ENCODE measurements at regions not wholly inside any gene's neighbourhood (a gene's known extent, or its start where the extent isn't known, plus 50 kb on each side); places are given as distances from the start of the nearest gene placed in this dataset.

GRCh38 chr4:178681871-178682270 is 1239.6 kb upstream of the AGA start:
- H3K27me3 ChIP-seq (ENCODE audit: control insufficient read depth in 3 of 3, insufficient read depth in 3 of 3, low read depth in 1 of 3, low read length in 3 of 3) = no peaks in the 10 kb centered on the region
- no CpG with 5 or more reads among the region's 4 CpGs for WGBS, 2 donors (ENCODE audit: extremely low coverage in 2 of 2, insufficient read length in 2 of 2, insufficient replicate concordance in 1 of 2)

GRCh38 chr4:178689926-178690325 is 1247.7 kb upstream of the AGA start:
- Histone ChIP-seq H3K27me3 (ENCODE audit: control insufficient read depth in 3 of 3, insufficient read depth in 3 of 3, low read depth in 1 of 3, low read length in 3 of 3) (no peaks in the 10 kb centered on the region), H3K4me2 (ENCODE audit: insufficient read depth, low read length, poor library complexity, severe bottlenecking) (no peak overlapping the region), H3K14ac (ENCODE audit: low read length) (no peak overlapping the region), H3K36me3 (replicated peaks in 1 of 2; ENCODE audit: control insufficient read depth in 2 of 2, insufficient read depth in 2 of 2, low read length in 2 of 2) (no peaks in the 10 kb centered on the region), H4K8ac (ENCODE audit: low read depth, low read length) (no peak overlapping the region), H2AK5ac (ENCODE audit: low read depth, low read length) (no peak overlapping the region), H3K23ac (ENCODE audit: low read depth, low read length, poor library complexity) (no peak overlapping the region), H3K4me3 (ENCODE audit: low read length in 2 of 2) (no peak overlapping the region), H3K9ac (ENCODE audit: low read depth, low read length, poor library complexity) (no peak overlapping the region), H3K9me3 (replicated peaks in 1 of 2; ENCODE audit: control insufficient read depth in 2 of 2, insufficient read depth in 1 of 2, low read depth in 1 of 2, low read length in 2 of 2) (no peaks in the 10 kb centered on the region), H3K27ac (replicated peaks; ENCODE audit: low read length) (peak overlapping the region; percentile 66), H3K4me1 (ENCODE audit: control insufficient read depth in 2 of 2, insufficient read depth in 1 of 2, low read depth in 1 of 2, low read length in 2 of 2) (peaks cover 0 to 3% of the 10 kb centered on the region in 2 donors), H3K4ac (ENCODE audit: low read length) (no peak overlapping the region), H2AFZ (ENCODE audit: low read length) (no peak overlapping the region), H2BK12ac (ENCODE audit: low read length) (no peak overlapping the region), H2BK15ac (ENCODE audit: low read length) (no peak overlapping the region), H3K18ac (ENCODE audit: low read length) (no peak overlapping the region), H3K79me1 (ENCODE audit: low read depth, low read length) (no peaks in the 10 kb centered on the region), H4K91ac (ENCODE audit: low read depth, low read length, poor library complexity) (no peak overlapping the region), H2BK120ac (ENCODE audit: low read depth, low read length) (no peak overlapping the region), H2BK5ac (ENCODE audit: low read length) (no peak overlapping the region)
- peak; percentile 41 for DNase-seq (ENCODE audit: low spot score)

More at GRCh38 chr4:178681871-178682270, 1239.6 kb upstream of the AGA start:
- H2AFZ ChIP-seq (ENCODE audit: low read length) = peak overlapping the region; percentile 15
- H2BK5ac ChIP-seq (ENCODE audit: low read length) = no peak overlapping the region
- H3K4me3 ChIP-seq (ENCODE audit: low read length in 2 of 2) = no peak overlapping the region
- no peak overlapping the region for H4K8ac ChIP-seq (ENCODE audit: low read depth, low read length)
- H3K23ac ChIP-seq (ENCODE audit: low read depth, low read length, poor library complexity) = no peak overlapping the region
- no peak overlapping the region for H3K14ac ChIP-seq (ENCODE audit: low read length)
- no peak overlapping the region for H3K9ac ChIP-seq (ENCODE audit: low read depth, low read length, poor library complexity)
- no peak overlapping the region for H2AK5ac ChIP-seq (ENCODE audit: low read depth, low read length)
- no peak overlapping the region for H2BK120ac ChIP-seq (ENCODE audit: low read depth, low read length)
- no peak overlapping the region for H3K18ac ChIP-seq (ENCODE audit: low read length)
- H4K91ac ChIP-seq (ENCODE audit: low read depth, low read length, poor library complexity) = no peak overlapping the region
- no peak overlapping the region for H2BK15ac ChIP-seq (ENCODE audit: low read length)
- no peaks in the 10 kb centered on the region for H3K4me1 ChIP-seq (ENCODE audit: control insufficient read depth in 2 of 2, insufficient read depth in 1 of 2, low read depth in 1 of 2, low read length in 2 of 2)
- H3K27ac ChIP-seq (replicated peaks; ENCODE audit: low read length) = no peak overlapping the region
- H3K4ac ChIP-seq (ENCODE audit: low read length) = no peak overlapping the region
- no peak for DNase-seq (ENCODE audit: low spot score)
- H3K79me1 ChIP-seq (ENCODE audit: low read depth, low read length) = no peaks in the 10 kb centered on the region
- no peaks in the 10 kb centered on the region for H3K36me3 ChIP-seq (replicated peaks in 1 of 2; ENCODE audit: control insufficient read depth in 2 of 2, insufficient read depth in 2 of 2, low read length in 2 of 2)
- H3K4me2 ChIP-seq (ENCODE audit: insufficient read depth, low read length, poor library complexity, severe bottlenecking) = no peak overlapping the region
- H3K9me3 ChIP-seq (replicated peaks in 1 of 2; ENCODE audit: control insufficient read depth in 2 of 2, insufficient read depth in 1 of 2, low read depth in 1 of 2, low read length in 2 of 2) = no peaks in the 10 kb centered on the region
- H2BK12ac ChIP-seq (ENCODE audit: low read length) = no peak overlapping the region

GRCh38 chr4:178693816-178694215 is 1251.6 kb upstream of the AGA start:
- Histone ChIP-seq H4K91ac (ENCODE audit: low read depth, low read length, poor library complexity) (no peak overlapping the region), H4K8ac (ENCODE audit: low read depth, low read length) (no peak overlapping the region), H3K4me1 (ENCODE audit: control insufficient read depth in 2 of 2, insufficient read depth in 1 of 2, low read depth in 1 of 2, low read length in 2 of 2) (peaks cover 0 to 3% of the 10 kb centered on the region in 2 donors), H2BK12ac (ENCODE audit: low read length) (no peak overlapping the region), H3K27me3 (ENCODE audit: control insufficient read depth in 3 of 3, insufficient read depth in 3 of 3, low read depth in 1 of 3, low read length in 3 of 3) (no peaks in the 10 kb centered on the region), H2BK120ac (ENCODE audit: low read depth, low read length) (no peak overlapping the region), H3K36me3 (replicated peaks in 1 of 2; ENCODE audit: control insufficient read depth in 2 of 2, insufficient read depth in 2 of 2, low read length in 2 of 2) (no peaks in the 10 kb centered on the region), H3K9ac (ENCODE audit: low read depth, low read length, poor library complexity) (no peak overlapping the region), H3K27ac (replicated peaks; ENCODE audit: low read length) (no peak overlapping the region), H3K4me3 (ENCODE audit: low read length in 2 of 2) (no peak overlapping the region), H3K23ac (ENCODE audit: low read depth, low read length, poor library complexity) (no peak overlapping the region), H3K9me3 (replicated peaks in 1 of 2; ENCODE audit: control insufficient read depth in 2 of 2, insufficient read depth in 1 of 2, low read depth in 1 of 2, low read length in 2 of 2) (no peaks in the 10 kb centered on the region), H2AFZ (ENCODE audit: low read length) (no peak overlapping the region), H2BK5ac (ENCODE audit: low read length) (no peak overlapping the region), H3K18ac (ENCODE audit: low read length) (no peak overlapping the region), H3K79me1 (ENCODE audit: low read depth, low read length) (no peaks in the 10 kb centered on the region), H3K14ac (ENCODE audit: low read length) (no peak overlapping the region), H2AK5ac (ENCODE audit: low read depth, low read length) (no peak overlapping the region), H3K4ac (ENCODE audit: low read length) (no peak overlapping the region), H2BK15ac (ENCODE audit: low read length) (no peak overlapping the region), H3K4me2 (ENCODE audit: insufficient read depth, low read length, poor library complexity, severe bottlenecking) (no peak overlapping the region)
- no peak for DNase-seq (ENCODE audit: low spot score)
- WGBS, 2 donors (ENCODE audit: extremely low coverage in 2 of 2, insufficient read length in 2 of 2, insufficient replicate concordance in 1 of 2) = no CpG with 5 or more reads among the region's 1 CpG

GRCh38 chr4:178696515-178696914 is 1254.3 kb upstream of the AGA start:
- H3K4ac ChIP-seq (ENCODE audit: low read length) = no peak overlapping the region
- H3K23ac ChIP-seq (ENCODE audit: low read depth, low read length, poor library complexity) = no peak overlapping the region
- DNase-seq (ENCODE audit: low spot score) = no peak
- no peak overlapping the region for H3K4me3 ChIP-seq (ENCODE audit: low read length in 2 of 2)
- H3K9ac ChIP-seq (ENCODE audit: low read depth, low read length, poor library complexity) = no peak overlapping the region
- no peak overlapping the region for H4K8ac ChIP-seq (ENCODE audit: low read depth, low read length)
- H2BK120ac ChIP-seq (ENCODE audit: low read depth, low read length) = no peak overlapping the region
- no CpG with 5 or more reads among the region's 3 CpGs for WGBS, 2 donors (ENCODE audit: extremely low coverage in 2 of 2, insufficient read length in 2 of 2, insufficient replicate concordance in 1 of 2)
- H3K9me3 ChIP-seq (replicated peaks in 1 of 2; ENCODE audit: control insufficient read depth in 2 of 2, insufficient read depth in 1 of 2, low read depth in 1 of 2, low read length in 2 of 2) = no peaks in the 10 kb centered on the region
- no peaks in the 10 kb centered on the region for H3K4me1 ChIP-seq (ENCODE audit: control insufficient read depth in 2 of 2, insufficient read depth in 1 of 2, low read depth in 1 of 2, low read length in 2 of 2)
- H3K27ac ChIP-seq (replicated peaks; ENCODE audit: low read length) = no peak overlapping the region
- no peaks in the 10 kb centered on the region for H3K79me1 ChIP-seq (ENCODE audit: low read depth, low read length)
- H3K4me2 ChIP-seq (ENCODE audit: insufficient read depth, low read length, poor library complexity, severe bottlenecking) = no peak overlapping the region
- H3K36me3 ChIP-seq (replicated peaks in 1 of 2; ENCODE audit: control insufficient read depth in 2 of 2, insufficient read depth in 2 of 2, low read length in 2 of 2) = no peaks in the 10 kb centered on the region
- H2BK12ac ChIP-seq (ENCODE audit: low read length) = no peak overlapping the region
- no peaks in the 10 kb centered on the region for H3K27me3 ChIP-seq (ENCODE audit: control insufficient read depth in 3 of 3, insufficient read depth in 3 of 3, low read depth in 1 of 3, low read length in 3 of 3)
- H3K14ac ChIP-seq (ENCODE audit: low read length) = no peak overlapping the region
- no peak overlapping the region for H2BK15ac ChIP-seq (ENCODE audit: low read length)
- H2AK5ac ChIP-seq (ENCODE audit: low read depth, low read length) = no peak overlapping the region
- H2BK5ac ChIP-seq (ENCODE audit: low read length) = no peak overlapping the region
- no peak overlapping the region for H4K91ac ChIP-seq (ENCODE audit: low read depth, low read length, poor library complexity)
- H3K18ac ChIP-seq (ENCODE audit: low read length) = no peak overlapping the region
- no peak overlapping the region for H2AFZ ChIP-seq (ENCODE audit: low read length)

Measured in neuronal stem cell (in vitro differentiated cells).